IMR-90 (cell line): ENCODE measurements at regions not wholly inside any gene's neighbourhood (a gene's known extent, or its start where the extent isn't known, plus 50 kb on each side); places are given as distances from the start of the nearest gene placed in this dataset.

Experiments used
- ATAC-seq: fragments of 200-7000 bp; cut with Tn5 transposase; 2 replicates; pipeline ENCODE4 v1.9.1; 2020; ENCODE audit warnings: low read depth, mild to moderate bottlenecking, moderate library complexity
- BruUV-seq: library from RNA; stranded (reverse); fragments of 400-500 nt; replicated peaks from 2 replicates; lab custom pipeline; 2021; lab: Mats Ljungman, UMichigan
- CTCF ChIA-PET: fragments of 300-600 bp; formaldehyde crosslinking; extraction: SDS; loops from one replicate; lab custom pipeline; 2021; ENCODE audit warnings: antibody characterized with exemption; lab: Yijun Ruan, JAX
- POLR2A ChIA-PET: fragments of 300-600 bp; sonication (Branson Sonifier 250); formaldehyde crosslinking; loops from one replicate; lab custom pipeline; 2022; ENCODE audit warnings: antibody characterized with exemption; ENCODE audit not compliant: unreplicated experiment; lab: Charles Lee
- DNase-seq: peaks from one replicate; pipeline ENCODE4 v3.0.0; 2013
- H2AFZ ChIP-seq: replicated peaks from 2 replicates; pipeline ENCODE3; 2013; ENCODE audit warnings: low read length, mild to moderate bottlenecking; ENCODE audit not compliant: poor library complexity
- H2AK5ac ChIP-seq: 2 replicates; pipeline ENCODE4 v1.6.1; 2013; ENCODE audit warnings: low read depth, low read length, inconsistent platforms
- H2AK9ac ChIP-seq: replicated peaks from 2 replicates; pipeline ENCODE3; 2013; ENCODE audit warnings: mild to moderate bottlenecking, low read depth, low read length, moderate library complexity; ENCODE audit not compliant: poor library complexity
- H2BK120ac ChIP-seq: 2 replicates; pipeline ENCODE4 v1.6.1; 2013; ENCODE audit warnings: low read depth, low read length, inconsistent platforms
- H2BK15ac ChIP-seq: 3 replicates; pipeline ENCODE4 v1.6.1; 2013; ENCODE audit warnings: low read depth, low read length, inconsistent platforms
- H2BK20ac ChIP-seq: 2 replicates; pipeline ENCODE4 v1.6.1; 2013; ENCODE audit warnings: low read depth, mild to moderate bottlenecking, inconsistent platforms, low read length, moderate library complexity
- H2BK5ac ChIP-seq: 2 replicates; pipeline ENCODE4 v1.6.1; 2013; ENCODE audit warnings: mild to moderate bottlenecking, low read depth, low read length, inconsistent platforms; ENCODE audit not compliant: poor library complexity, severe bottlenecking
- H3K14ac ChIP-seq: replicated peaks from 2 replicates; pipeline ENCODE4 v1.6.1; 2013; ENCODE audit warnings: low read depth, low read length, inconsistent platforms
- H3K18ac ChIP-seq: 2 replicates; pipeline ENCODE4 v1.6.1; 2013; ENCODE audit warnings: low read depth, low read length, control low read depth
- H3K23ac ChIP-seq: 2 replicates; pipeline ENCODE4 v1.6.1; 2013; ENCODE audit warnings: low read depth, low read length, inconsistent platforms
- H3K27ac ChIP-seq: 2 replicates; pipeline ENCODE4 v1.5.1; 2013; ENCODE audit warnings: mild to moderate bottlenecking, control low read depth, low read length; ENCODE audit not compliant: insufficient read depth
- H3K27me3 ChIP-seq: 2 replicates; pipeline ENCODE4 v1.6.1; 2013; ENCODE audit warnings: low read length; ENCODE audit not compliant: control insufficient read depth, insufficient read depth
- H3K36me3 ChIP-seq: 2 replicates; pipeline ENCODE4 v1.6.1; 2013; ENCODE audit warnings: low read length, mixed read lengths; ENCODE audit not compliant: control insufficient read depth, insufficient read depth
- H3K4ac ChIP-seq: 2 replicates; pipeline ENCODE4 v1.6.1; 2013; ENCODE audit warnings: low read depth, low read length, inconsistent platforms
- H3K4me1 ChIP-seq: 2 replicates; pipeline ENCODE4 v1.6.1; 2013; ENCODE audit warnings: low read length, mixed read lengths; ENCODE audit not compliant: control insufficient read depth, insufficient read depth
- H3K4me2 ChIP-seq: 2 replicates; pipeline ENCODE4 v1.6.1; 2013; ENCODE audit warnings: low read depth, mild to moderate bottlenecking, control low read depth, low read length, moderate library complexity
- H3K4me3 ChIP-seq: 2 replicates; pipeline ENCODE4 v1.5.1; 2013; ENCODE audit warnings: low read depth, mild to moderate bottlenecking, control low read depth, low read length, moderate library complexity; ENCODE audit not compliant: insufficient read depth
- H3K56ac ChIP-seq: 2 replicates; pipeline ENCODE4 v1.6.1; 2013; ENCODE audit warnings: low read length, inconsistent platforms; ENCODE audit not compliant: insufficient read depth; ENCODE audit errors: extremely low read depth
- H3K79me1 ChIP-seq, 2 experiments: 2 replicates each; pipeline ENCODE4 v1.6.1; 2013; ENCODE audit warnings: low read length in 2 of 2, inconsistent platforms in 1 of 2, low read depth in 1 of 2
- H3K9ac ChIP-seq: 2 replicates; pipeline ENCODE4 v1.6.1; 2013; ENCODE audit warnings: low read depth, low read length, control low read depth
- H3K9me1 ChIP-seq: 2 replicates; pipeline ENCODE4 v1.6.1; 2013; ENCODE audit warnings: low read length, inconsistent platforms; ENCODE audit not compliant: insufficient read depth
- H3K9me3 ChIP-seq: 2 replicates; pipeline ENCODE4 v1.6.1; 2013; ENCODE audit warnings: low read length; ENCODE audit not compliant: control insufficient read depth, insufficient read depth
- H4K20me1 ChIP-seq: 2 replicates; pipeline ENCODE4 v1.6.1; 2013; ENCODE audit warnings: low read length, inconsistent platforms; ENCODE audit not compliant: insufficient read depth
- H4K5ac ChIP-seq: 2 replicates; pipeline ENCODE4 v1.6.1; 2013; ENCODE audit warnings: mild to moderate bottlenecking, low read depth, low read length, control low read depth
- H4K8ac ChIP-seq, 2 experiments: 2 replicates each; pipeline ENCODE4 v1.6.1; 2013; ENCODE audit warnings: low read depth in 2 of 2, low read length in 2 of 2, control low read depth in 1 of 2, inconsistent platforms in 1 of 2
- H4K91ac ChIP-seq: 2 replicates; pipeline ENCODE4 v1.6.1; 2013; ENCODE audit warnings: low read depth, low read length, inconsistent platforms; ENCODE audit not compliant: insufficient read depth
- NFE2L2 ChIP-seq: fragments of 150-350 bp; IDR thresholded peaks from 2 replicates; pipeline ENCODE4 v1.6.1; 2016; ENCODE audit warnings: low read depth, mild to moderate bottlenecking, low read length
- RFX5 ChIP-seq: IDR thresholded peaks from 2 replicates; pipeline ENCODE4 v1.8.0; 2012; ENCODE audit warnings: low read depth, mild to moderate bottlenecking, low read length, moderate library complexity
- WGBS, 2 experiments: methylation state at CpG; one replicate each; pipeline versions ENCODE4 v1.1.5 to v1.1.7; 2013; ENCODE audit warnings: missing lambda C conversion rate in 2 of 2; ENCODE audit not compliant: insufficient read length in 1 of 2; ENCODE audit errors: extremely low coverage in 2 of 2; 5-methylcytosine and 5-hydroxymethylcytosine counted together
- dilution Hi-C: fragments of 300-500 bp; cut with HindIII; formaldehyde crosslinking; loops from one replicate; pipeline ENCODE4 v1.14.3; 2018; ENCODE audit warnings: low sequenced_read_pairs; ENCODE audit not compliant: unreplicated experiment
- in situ Hi-C: fragments of 300-500 bp; cut with MboI; formaldehyde crosslinking; loops from 3 replicates; pipeline ENCODE4 v1.14.3; 2019; ENCODE audit warnings: low sequenced_read_pairs, inconsistent platforms, mixed read lengths
- intact Hi-C: fragments of 100-400 bp; cut with micrococcal nuclease; formaldehyde crosslinking; loops from 2 replicates; pipeline ENCODE4 v1.10.0; 2022

DNA sequence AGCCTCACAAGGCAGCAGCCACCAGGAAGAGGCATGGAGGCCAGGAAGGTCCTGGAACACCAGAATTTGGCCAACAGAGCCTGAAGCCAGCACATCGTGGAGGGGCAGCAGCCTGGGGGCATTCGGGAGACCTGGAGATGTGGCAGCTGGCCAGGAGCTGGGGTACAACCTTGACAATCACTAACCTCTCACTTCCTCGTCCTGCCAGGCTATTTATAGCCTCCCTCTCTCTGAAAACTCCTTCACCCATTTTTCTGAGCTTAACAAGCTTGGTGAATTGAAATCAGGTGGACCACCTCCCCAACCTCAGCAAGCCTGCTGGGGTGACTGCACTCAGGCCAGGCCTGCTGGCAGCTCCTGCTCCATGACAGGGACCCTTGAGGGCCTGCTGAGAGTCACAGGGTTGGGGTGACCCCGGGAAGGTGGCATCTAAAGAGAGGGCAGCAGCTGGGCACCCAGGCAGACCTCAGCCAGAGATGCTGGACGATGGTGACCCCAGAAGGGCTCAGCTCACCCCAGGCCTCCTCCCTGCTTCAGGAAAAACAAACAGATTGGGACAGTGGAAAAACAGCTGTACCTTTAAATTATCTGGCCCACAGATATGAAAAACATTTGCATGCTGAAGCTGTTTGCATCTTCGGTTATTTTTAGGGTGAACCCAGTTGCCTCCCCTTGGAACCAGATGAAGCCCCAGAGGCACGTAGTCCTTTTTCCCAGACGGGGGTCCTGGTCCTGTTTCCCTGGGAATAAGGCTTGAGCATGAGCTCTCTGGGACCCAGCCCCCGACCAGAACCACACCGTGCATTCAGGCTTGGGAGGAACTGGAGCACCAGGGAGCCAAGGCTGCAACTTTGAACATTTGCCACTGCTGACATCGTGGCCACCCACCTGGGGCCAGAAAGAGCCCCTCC, 67.0 kb downstream of the PITPNM2 start (continued):
- no peak for TF ChIP-seq NFE2L2

DNA sequence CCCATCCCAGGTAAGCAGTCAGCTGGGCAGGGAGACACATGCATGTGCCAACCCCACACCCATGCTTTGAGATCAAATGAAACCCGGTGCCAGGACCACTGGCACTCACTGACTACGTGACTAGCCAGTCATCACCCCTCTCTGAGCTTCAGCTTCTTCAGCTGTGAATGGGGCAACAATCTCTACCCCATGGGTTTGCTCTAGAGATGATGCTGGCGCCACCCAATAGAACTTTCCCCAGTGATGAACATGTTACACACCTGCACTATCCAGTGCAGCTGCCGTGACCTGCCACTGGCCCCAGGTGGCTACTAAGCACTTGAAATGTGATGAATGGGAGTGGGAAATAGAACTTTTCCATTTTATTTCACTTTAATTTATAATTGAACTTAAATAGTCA, 70.3 kb downstream of the PITPNM2 start:
- ChIA-PET POLR2A (no interaction called here), CTCF (interaction anchor here (1.0 kb wide), 1 partner anchor 37 kb away, joined by 3 read pairs; no protein-coding TSS in a partner anchor)
- H2BK20ac ChIP-seq = no peak overlapping the region

More for the DNA sequence above, 70.3 kb downstream of the PITPNM2 start:
- H2AFZ ChIP-seq = no peak overlapping the region
- no peak overlapping the region for H3K56ac ChIP-seq
- no peak overlapping the region for H4K91ac ChIP-seq
- no peak overlapping the region for H3K4ac ChIP-seq
- no peak overlapping the region for H3K27ac ChIP-seq
- no peak overlapping the region for H3K23ac ChIP-seq
- H3K4me3 ChIP-seq = no peak overlapping the region
- DNase-seq = no peak
- H2BK5ac ChIP-seq = no peak overlapping the region
- H3K4me2 ChIP-seq = no peak overlapping the region
- H4K8ac ChIP-seq = no peak overlapping the region
- in situ Hi-C loops = no loop called here
- H4K20me1 ChIP-seq = peaks cover 25% of the 10 kb centered on the region
- H3K4me1 ChIP-seq = peaks cover 15% of the 10 kb centered on the region
- no TSS peak for BruUV-seq
- intact Hi-C loops = no loop called here
- H3K9me3 ChIP-seq = no peaks in the 10 kb centered on the region
- no peak overlapping the region for H3K9ac ChIP-seq
- peaks cover 2% of the 10 kb centered on the region; the same call in 1 of the 2 replicates for H3K27me3 ChIP-seq
- no peak overlapping the region for H2AK9ac ChIP-seq
- WGBS, 2 experiments = no CpG with 5 or more reads among the region's 4 CpGs
- H3K9me1 ChIP-seq = peaks cover 16% of the 10 kb centered on the region
- H2AK5ac ChIP-seq = no peak overlapping the region
- dilution Hi-C loops = no loop called here
- H3K14ac ChIP-seq = no peak overlapping the region
- no peak overlapping the region for H3K18ac ChIP-seq
- H3K79me1 ChIP-seq = peaks cover 8 to 32% of the 10 kb centered on the region in 2 experiments
- no peaks in the 10 kb centered on the region for H3K36me3 ChIP-seq
- ATAC-seq = no peak
- no peak for TF ChIP-seq RFX5
- no peak overlapping the region for H2BK120ac ChIP-seq
- no peak overlapping the region for H4K5ac ChIP-seq
- H2BK15ac ChIP-seq = no peak overlapping the region
